Stimulated activated CD4-positive, alpha-beta T cell treated with anti-CD3 and anti-CD28 coated beads, Interleukin-2, amount 100 ng/mL, for 4 hours (primary cell): ENCODE measurements at regions not wholly inside any gene's neighbourhood (a gene's known extent, or its start where the extent isn't known, plus 50 kb on each side); places are given as distances from the start of the nearest gene placed in this dataset.
"Not testable (repeated sequence)": the region's sequence is repeated elsewhere in the genome, so short reads cannot be mapped to it uniquely, and the experiment has no call there.

Experiments
- DNase-seq: peaks from one replicate; pipeline ENCODE4 v3.0.0-alpha.2; 2020; ENCODE audit warnings: low read depth

- no peak for DNase-seq
Measured at GRCh38 chr14:48027115-48027514, 351.7 kb upstream of the MDGA2 start.

- no peak for DNase-seq
Measured at GRCh38 chr14:48023881-48024280, 348.5 kb upstream of the MDGA2 start.

DNA sequence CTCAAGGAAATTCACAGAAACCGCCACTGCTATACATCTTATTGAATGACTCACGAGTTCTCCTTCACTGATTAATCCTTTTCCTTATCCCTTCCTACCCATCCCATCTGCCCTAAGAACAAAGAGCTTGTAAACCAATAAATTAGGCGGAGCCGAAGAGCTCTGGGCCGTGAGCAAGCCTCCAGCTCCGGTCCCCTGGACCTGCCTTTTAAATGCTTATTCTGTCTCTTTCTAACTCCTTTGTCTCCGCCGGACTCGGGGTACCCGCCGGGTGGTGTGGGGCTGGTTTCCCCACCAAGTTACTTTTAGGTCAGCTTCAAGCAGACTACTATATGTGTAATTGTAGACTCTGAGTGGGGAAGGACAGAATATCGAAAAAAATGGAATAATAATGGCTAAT is 336.1 kb upstream of the MDGA2 start:
- DNase-seq: not testable (repeated sequence)

DNA sequence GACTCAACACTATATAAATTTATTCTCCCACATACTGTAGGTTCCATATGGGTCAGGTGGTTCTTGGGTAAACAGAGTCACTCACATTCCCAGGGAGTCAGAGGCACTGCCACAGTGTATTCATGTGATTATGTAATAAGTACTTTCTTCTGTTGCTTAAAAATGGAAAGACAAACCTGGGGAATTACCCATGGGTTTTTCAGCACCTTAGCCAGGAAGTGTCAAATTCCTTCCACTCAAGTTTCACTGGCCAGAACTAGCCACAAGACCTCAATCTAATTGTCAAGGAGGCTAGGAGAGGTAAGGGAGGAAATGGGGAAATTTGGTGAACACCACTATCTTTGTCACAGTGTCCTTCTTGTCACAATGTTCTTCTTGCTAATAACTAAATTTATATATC is 333.2 kb upstream of the MDGA2 start:
- no peak for DNase-seq

GRCh38 chr14:48005986-48006385 is 330.6 kb upstream of the MDGA2 start:
- no peak for DNase-seq

GRCh38 chr14:47993883-47994282 is 318.5 kb upstream of the MDGA2 start:
- no peak for DNase-seq

DNA sequence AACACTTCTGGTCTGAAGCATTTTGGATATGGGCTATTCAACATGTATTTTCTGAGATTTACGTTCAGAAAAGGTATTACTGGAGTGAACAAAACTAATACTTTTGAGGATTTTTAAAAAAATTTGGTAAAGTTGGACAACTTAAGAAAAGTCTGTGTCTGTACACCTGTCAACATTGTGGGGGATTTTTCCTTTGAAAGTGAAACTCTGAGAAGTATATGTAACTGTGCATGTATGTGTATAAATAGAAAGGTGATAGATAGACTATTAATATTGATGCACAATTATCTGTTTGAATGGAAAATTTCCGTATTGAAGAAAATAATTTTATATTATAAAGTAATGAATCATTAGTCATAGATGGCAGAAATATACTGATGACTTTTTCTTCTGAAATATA is 312.8 kb upstream of the MDGA2 start:
- no peak for DNase-seq

DNA sequence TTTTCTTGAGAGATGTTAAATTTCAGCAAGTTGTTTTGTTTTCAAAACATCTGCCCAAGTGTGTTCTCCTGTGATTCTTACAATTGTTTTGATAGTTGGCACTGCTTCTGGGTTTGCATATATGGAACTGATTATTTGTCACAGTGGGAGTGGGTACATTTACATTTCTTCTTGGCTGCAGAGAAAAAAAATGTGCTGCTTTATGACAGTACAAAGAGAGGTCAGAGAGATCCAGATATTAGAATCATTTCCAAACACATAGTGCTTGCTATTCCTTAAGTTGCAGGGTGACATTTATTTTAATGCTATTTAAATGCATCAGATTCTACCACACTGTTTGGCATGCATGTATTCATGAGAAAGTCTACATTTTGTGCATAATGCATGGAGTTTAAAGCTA is 303.5 kb upstream of the MDGA2 start:
- no peak for DNase-seq

DNA sequence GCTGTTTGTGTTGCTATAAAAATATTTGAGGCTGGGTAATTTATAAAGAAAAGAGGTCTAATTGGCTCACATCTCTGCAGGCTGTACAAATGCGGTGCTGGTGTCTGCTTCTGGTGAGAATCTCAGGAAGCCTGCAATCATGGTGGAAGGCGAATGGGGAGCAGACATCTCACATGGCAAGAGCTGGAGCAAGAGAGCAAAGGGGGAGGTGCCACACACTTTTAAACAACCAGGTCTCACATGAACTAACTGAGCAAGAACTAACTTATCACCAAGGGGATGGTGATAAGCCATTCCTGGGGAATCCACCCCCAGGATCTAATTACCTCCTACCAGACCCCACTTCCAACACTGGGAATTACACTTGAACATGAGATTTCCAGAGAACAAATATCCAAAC is 300.7 kb upstream of the MDGA2 start:
- DNase-seq: no peak

DNA sequence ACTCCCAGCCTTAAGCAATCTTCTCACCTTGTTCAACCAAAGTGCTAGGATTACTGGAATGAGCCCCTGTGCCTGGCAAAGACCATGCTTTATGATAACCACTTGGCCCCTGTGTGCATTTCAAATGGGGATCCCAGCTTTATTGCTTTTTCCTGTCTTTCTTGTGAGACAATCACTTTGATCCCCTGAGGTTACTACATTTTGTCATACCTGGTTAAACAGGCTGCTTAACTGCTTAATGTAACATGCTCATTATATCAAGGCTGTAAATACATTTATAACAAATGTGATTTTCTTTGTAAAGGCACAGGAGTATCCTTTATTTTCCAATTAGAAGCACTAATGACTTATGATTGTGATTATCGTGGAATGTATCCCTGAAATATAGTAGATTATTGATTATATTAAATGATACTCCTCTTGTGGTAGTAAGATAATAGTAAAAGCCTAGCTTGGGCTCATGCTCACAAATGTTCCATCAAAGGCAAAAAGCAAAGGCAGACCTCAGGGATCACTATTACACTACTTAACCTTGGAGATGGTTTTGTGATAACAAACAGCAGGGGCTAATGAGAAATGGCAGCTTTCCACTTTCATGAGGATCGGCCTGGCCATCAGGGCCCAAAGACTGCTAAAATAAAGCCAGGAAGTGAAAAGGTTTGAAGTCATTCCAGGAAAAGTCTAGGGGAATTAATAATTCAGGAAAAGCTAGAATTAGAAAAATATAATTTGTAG is 290.8 kb upstream of the MDGA2 start:
- no peak for DNase-seq

DNA sequence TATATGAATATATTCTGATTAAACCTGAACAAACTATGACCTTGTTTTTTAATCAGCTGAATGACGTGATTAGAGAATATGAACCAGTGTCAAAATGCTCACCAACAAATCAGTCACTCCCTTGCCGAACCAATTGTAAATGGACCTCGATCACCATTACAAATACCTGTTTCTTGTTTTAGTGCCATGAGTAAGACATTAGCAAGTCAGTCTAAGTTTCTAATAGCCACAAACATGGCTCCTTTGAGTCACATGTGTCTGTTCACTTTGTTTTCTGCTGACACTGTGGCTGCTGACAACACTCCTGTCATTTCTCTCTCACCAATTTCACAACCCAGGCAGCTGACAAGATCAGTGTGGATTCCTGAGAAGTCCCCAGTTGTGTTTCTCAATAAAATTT is 286.2 kb upstream of the MDGA2 start:
- no peak for DNase-seq

DNA sequence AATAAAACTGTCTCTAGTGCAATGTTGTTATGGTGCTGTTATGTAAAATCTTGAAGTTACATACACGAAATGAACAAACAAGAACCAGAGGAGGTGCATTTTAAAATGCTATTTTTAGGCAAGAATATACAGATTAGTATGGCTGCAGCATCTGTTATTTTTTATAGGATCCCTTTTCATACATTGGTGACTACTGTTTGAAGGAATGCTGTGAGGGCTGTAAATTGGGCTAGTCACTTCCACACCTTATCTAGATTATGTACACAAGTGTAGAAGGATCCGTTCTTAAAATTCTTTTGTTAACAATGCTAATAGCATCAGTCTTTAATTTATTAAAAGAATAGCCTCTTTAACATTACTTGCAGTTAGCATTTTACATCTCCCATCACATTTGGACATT is 284.3 kb upstream of the MDGA2 start:
- DNase-seq: no peak

DNA sequence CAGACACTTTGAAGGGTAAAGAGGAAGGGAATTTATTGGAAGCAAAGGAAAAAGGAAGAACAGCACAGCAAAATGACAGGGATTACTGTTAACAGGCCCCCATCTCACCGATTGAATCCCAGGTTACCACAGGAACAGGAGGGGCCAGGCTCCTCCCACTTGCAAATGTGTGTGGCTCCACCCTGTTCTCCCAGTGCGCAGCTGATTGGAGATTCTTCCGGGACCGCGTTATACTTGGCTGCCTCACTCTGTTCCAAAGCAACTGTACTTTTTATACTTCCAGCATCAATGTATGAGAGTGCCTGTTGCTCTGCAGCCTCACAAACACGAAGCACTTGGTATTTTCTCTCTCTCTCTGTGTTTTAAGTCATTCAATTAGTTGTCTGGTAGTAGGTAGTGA is 273.6 kb upstream of the MDGA2 start:
- no peak for DNase-seq

DNA sequence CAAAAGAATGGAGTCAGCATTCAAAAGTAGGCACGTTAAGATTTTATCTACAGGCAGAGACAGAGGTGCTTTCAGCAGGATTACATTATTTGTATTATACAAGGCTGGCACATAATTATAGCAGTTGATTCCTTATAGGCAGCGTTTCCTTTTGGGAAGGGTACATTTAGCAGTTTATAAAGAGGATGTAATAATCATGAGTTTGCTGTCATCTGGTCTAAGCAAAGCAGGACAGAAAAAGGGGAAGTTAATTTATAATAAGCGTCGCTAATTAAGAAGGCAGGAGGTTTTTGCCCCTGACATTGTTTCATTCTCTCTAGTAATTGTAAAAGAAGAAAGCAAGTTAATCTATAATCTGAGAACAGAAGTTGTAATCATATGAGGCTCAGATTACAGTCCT is 259.9 kb upstream of the MDGA2 start:
- DNase-seq: no peak

DNA sequence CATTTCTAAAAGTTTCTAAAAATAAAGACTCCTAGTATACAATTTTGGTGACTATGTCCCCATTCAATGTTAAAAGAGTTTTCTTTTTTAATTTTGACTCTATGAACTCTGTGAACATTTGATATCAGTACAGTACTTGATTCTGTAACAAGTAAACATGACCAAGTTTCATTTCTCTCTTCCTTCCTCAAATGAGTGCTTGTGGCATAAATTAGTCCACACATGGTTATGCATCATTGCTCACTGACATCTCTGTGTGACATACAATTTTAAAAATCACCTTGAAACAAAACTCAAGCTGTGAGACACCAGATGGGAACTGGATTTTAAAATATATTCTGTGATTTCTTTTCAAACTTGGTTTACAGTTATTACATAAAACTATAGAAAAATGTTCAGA is 253.9 kb upstream of the MDGA2 start:
- DNase-seq: no peak

DNA sequence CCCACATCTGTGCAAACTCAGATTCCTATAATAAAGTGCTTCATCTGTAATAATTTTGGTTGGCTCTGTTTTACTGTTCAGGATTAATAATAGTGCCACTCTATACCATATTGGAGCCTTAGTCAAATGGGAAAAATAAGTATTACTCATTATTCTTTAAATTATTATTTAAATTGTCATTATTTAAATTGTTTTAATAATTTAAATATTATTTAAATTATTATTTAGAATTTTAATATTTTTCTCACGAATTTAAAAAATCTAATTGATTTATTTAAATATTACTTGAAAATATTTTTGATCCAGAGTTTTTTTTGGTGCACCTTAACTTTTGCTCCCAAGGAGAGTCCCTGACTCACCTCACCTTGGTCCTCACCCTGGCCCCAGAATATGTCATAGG is 245.7 kb upstream of the MDGA2 start:
- DNase-seq: no peak

- DNase-seq: no peak
Measured at GRCh38 chr14:47919997-47920396, 244.6 kb upstream of the MDGA2 start.

GRCh38 chr14:47919334-47919846 is 244.0 kb upstream of the MDGA2 start:
- no peak for DNase-seq

DNA sequence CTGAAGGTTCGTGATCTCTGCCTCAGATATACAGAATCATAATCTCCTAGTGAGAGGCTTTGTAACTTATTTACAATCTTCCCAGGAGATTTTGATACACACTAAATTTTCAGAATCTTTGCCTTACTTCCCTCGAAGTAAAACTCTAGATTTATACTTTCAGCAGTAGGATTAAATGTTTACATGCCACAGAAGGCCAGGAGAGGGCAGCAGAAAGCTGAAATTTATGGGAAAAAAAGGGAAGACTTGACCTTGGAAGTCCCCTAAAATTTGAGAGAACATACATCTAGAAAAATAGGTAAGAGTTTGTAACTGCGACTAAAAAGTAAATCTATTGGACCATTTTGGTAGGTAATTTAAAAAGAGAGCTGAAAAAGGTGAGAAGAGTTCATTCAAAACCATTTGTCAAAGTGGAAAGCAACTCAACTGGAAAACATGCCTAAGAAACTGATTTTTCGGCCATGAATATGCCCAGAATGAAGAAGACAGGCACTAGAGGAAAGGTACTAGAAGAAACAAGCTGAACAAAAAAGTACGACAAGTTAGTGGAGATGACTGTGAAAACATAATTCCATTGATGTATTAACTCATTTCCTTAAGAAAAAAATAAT is 242.0 kb upstream of the MDGA2 start:
- no peak for DNase-seq

GRCh38 chr14:47901141-47901540 is 225.7 kb upstream of the MDGA2 start:
- DNase-seq: not testable (repeated sequence)

DNA sequence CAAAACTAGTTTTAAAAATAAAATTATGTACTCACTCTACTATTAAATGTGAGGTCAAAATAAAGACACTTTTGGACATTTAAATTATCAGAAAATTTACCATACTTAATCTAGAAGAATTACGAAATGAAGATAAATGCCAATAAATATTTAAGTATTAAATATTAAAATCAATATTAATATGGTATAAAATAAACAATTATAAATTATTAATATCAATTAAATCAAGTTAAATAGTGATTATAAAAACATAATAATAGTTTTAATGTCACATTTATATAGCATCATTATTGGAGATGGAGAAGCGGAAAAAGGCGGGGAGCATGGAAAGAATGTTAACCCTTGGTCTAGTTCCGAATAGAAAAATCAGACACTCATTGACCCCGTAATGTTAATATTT is 224.3 kb upstream of the MDGA2 start:
- no peak for DNase-seq

DNA sequence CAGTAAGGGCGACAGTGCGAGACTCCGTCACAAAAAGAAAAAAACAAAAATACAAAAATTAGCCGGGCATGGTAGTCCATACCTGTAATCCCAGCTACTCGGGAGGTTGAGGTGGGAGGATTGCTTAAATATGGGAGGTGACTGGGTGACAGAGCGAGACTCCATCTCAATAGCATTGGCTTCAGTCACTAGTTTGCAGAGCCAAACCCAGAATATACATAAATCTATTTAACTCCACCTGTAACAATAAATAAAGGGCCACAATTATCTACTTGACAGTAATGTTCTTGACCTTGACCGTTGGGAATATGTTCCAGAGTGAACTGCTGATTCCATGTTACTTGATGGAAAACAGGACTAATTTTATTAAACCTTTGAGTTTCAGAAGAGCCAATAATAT is 198.9 kb upstream of the MDGA2 start:
- DNase-seq: no peak

DNA sequence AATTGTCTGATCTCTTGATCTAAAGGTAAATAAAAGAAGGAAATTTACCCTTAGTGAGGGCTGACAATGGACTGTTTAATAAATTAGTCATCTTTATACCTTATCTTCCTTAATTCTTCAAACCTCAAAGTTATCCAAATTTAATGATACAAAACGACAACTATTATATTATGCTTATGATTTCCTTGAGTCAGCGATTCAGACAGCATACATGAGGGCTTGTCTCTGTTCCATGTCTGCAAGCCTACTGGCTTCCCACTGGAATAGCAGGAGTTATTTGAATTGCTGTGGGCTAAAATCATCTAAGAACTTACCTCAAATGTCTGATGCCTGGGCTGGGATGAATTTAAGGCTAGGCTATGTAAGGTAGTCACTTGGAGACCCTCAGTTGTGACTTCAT is 197.2 kb upstream of the MDGA2 start:
- no peak for DNase-seq

DNA sequence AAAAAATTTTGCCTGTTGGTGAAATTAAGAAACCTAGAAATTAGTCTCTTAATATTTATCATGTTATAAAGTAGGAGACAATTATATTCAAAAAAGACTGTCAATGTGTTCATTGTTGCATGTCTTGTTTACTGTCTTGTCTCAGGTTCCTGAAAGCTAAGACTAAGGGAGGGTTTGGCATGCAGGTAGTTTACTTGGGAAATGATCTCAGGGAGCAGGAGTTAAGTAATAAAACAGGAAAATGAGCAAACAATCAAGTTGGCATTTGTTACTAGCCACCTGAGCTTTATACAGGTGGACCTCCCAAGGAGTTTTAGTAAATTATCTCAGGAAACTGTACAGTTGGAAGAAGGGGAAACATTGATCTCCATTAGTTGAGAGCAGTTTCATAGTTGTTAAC is 188.0 kb upstream of the MDGA2 start:
- no peak for DNase-seq
